HCT116 (cell line): ENCODE measurements at regions not wholly inside any gene's neighbourhood (a gene's known extent, or its start where the extent isn't known, plus 50 kb on each side); places are given as distances from the start of the nearest gene placed in this dataset.

Experiments
- ATAC-seq: fragments of 200-7000 bp; cut with Tn5 transposase; 2 replicates; pipeline ENCODE4 v1.9.1; 2020; ENCODE audit warnings: mild to moderate bottlenecking, moderate library complexity
- BruUV-seq: library from RNA; stranded (reverse); fragments of 400-500 nt; replicated peaks from 2 replicates; lab custom pipeline; 2021; lab: Mats Ljungman, UMichigan
- CTCF ChIA-PET: fragments of 300-600 bp; sonication (Branson Sonifier 250); formaldehyde crosslinking; loops from one replicate; lab custom pipeline; 2021; ENCODE audit warnings: antibody characterized with exemption; lab: Charles Lee
- POLR2A ChIA-PET: fragments of 300-600, 350-600 bp; sonication (Branson Sonifier 250); formaldehyde crosslinking; loops from one replicate; lab custom pipeline; 2021; ENCODE audit warnings: antibody characterized with exemption; lab: Charles Lee
- RAD21 ChIA-PET, 2 experiments: fragments of 300-600 bp; sonication (Branson Sonifier 250); formaldehyde crosslinking; loops; one replicate each; lab custom pipeline; 2023; ENCODE audit warnings: low total read pairs in 2 of 2; ENCODE audit not compliant: uncharacterized antibody in 2 of 2, unreplicated experiment in 2 of 2, low non-redundant PET in 1 of 2; lab: Charles Lee
- DNase-seq: peaks from one replicate; pipeline ENCODE4 v3.0.0-alpha.2; 2010; ENCODE audit warnings: low read depth, low spot score
- H2AFZ ChIP-seq: fragments of 200-600 bp; shearing (Covaris generic), sonication (generic); 2 replicates; pipeline ENCODE4 v1.6.1; 2017; ENCODE audit warnings: low read depth, mixed run types, mixed read lengths, antibody characterized with exemption, low read length; ENCODE audit not compliant: poor library complexity, severe bottlenecking
- H3K27ac ChIP-seq: 2 replicates; pipeline ENCODE4 v1.5.1; 2012; ENCODE audit warnings: low read depth, low read length
- H3K27me3 ChIP-seq: fragments of 200-600 bp; sonication (generic); 2 replicates; pipeline ENCODE4 v1.6.1; 2016; ENCODE audit warnings: mixed run types, low read length, mixed read lengths; ENCODE audit not compliant: insufficient read depth
- H3K36me3 ChIP-seq, 2 experiments: fragments of 200-500 bp in 1 of 2; fragments of 200-600 bp in 1 of 2; sonication (Bioruptor generic) in 1 of 2; sonication (generic) in 1 of 2; 2 replicates each; pipeline versions ENCODE4 v1.5.1 to v1.6.1; 2014 to 2016; ENCODE audit warnings: low read length in 2 of 2, inconsistent platforms in 1 of 2, mixed read lengths in 1 of 2, mixed run types in 1 of 2; ENCODE audit not compliant: insufficient read depth in 2 of 2, control insufficient read depth in 1 of 2
- H3K4me1 ChIP-seq, 2 experiments: fragments of 200-600 bp in 1 of 2; sonication (generic) in 1 of 2; 2 replicates each; pipeline versions ENCODE4 v1.5.1 to v1.6.1; 2012 to 2017; ENCODE audit warnings: low read length in 2 of 2, inconsistent platforms in 1 of 2, mild to moderate bottlenecking in 1 of 2, mixed read lengths in 1 of 2, mixed run types in 1 of 2, moderate library complexity in 1 of 2; ENCODE audit not compliant: insufficient read depth in 2 of 2, control insufficient read depth in 1 of 2
- H3K4me2 ChIP-seq: fragments of 200-600 bp; sonication (generic); 2 replicates; pipeline ENCODE4 v1.6.1; 2017; ENCODE audit warnings: mixed run types, low read length, mixed read lengths
- H3K4me3 ChIP-seq, 2 experiments: fragments of 200-600 bp in 1 of 2; sonication (generic) in 1 of 2; replicated peaks in 1 of 2; 2 replicates each; pipeline ENCODE4 v1.5.1; 2011 to 2016; ENCODE audit warnings: low read length in 2 of 2, control low read depth in 1 of 2, low read depth in 1 of 2, mild to moderate bottlenecking in 1 of 2, mixed read lengths in 1 of 2, mixed run types in 1 of 2
- H3K79me2 ChIP-seq: fragments of 200-600 bp; sonication (generic); 2 replicates; pipeline ENCODE4 v1.6.1; 2017; ENCODE audit warnings: mild to moderate bottlenecking, mixed run types, low read length, moderate library complexity, mixed read lengths; ENCODE audit not compliant: insufficient read depth
- H3K9ac ChIP-seq: fragments of 200-600 bp; sonication (generic); 2 replicates; pipeline ENCODE4 v1.6.1; 2016; ENCODE audit warnings: low read length, mixed read lengths
- H3K9me2 ChIP-seq: fragments of 200-600 bp; sonication (generic), shearing (Covaris generic); 2 replicates; pipeline ENCODE4 v1.6.1; 2017; ENCODE audit warnings: mixed run types, mild to moderate bottlenecking, moderate library complexity; ENCODE audit not compliant: insufficient read depth
- H3K9me3 ChIP-seq, 2 experiments: fragments of 200-500 bp in 1 of 2; fragments of 200-600 bp in 1 of 2; sonication (Bioruptor generic) in 1 of 2; sonication (generic) in 1 of 2; 2 replicates each; pipeline ENCODE4 v1.6.1; 2014 to 2017; ENCODE audit warnings: low read length in 2 of 2, mixed read lengths in 2 of 2, inconsistent platforms in 1 of 2, low read depth in 1 of 2, mild to moderate bottlenecking in 1 of 2, mixed run types in 1 of 2, moderate library complexity in 1 of 2; ENCODE audit not compliant: control insufficient read depth in 1 of 2, insufficient read depth in 1 of 2
- H4K20me1 ChIP-seq: fragments of 200-600 bp; sonication (generic), shearing (Covaris generic); 2 replicates; pipeline ENCODE4 v1.6.1; 2017; ENCODE audit warnings: mixed run types, mild to moderate bottlenecking, moderate library complexity; ENCODE audit not compliant: insufficient read depth
- CBX3 ChIP-seq: IDR thresholded peaks from 2 replicates; pipeline ENCODE4 v1.6.1; 2012; ENCODE audit warnings: low read depth
- CEBPB ChIP-seq: IDR thresholded peaks from 2 replicates; pipeline ENCODE4 v1.6.1; 2012; ENCODE audit warnings: low read depth
- CTCF ChIP-seq, 3 experiments: fragments of 200-600 bp in 1 of 3; sonication (generic) in 1 of 3; IDR thresholded peaks in 2 of 3; conservative IDR thresholded peaks in 1 of 3; 2 replicates each; pipeline ENCODE4 v1.5.1; 2012 to 2017; ENCODE audit warnings: low read depth in 2 of 3, low read length in 2 of 3, antibody characterized with exemption in 1 of 3, borderline replicate concordance in 1 of 3, control low read depth in 1 of 3, mild to moderate bottlenecking in 1 of 3, mixed read lengths in 1 of 3, mixed run types in 1 of 3, moderate library complexity in 1 of 3; ENCODE audit not compliant: insufficient read depth in 1 of 3
- EGR1 ChIP-seq: IDR thresholded peaks from 2 replicates; pipeline ENCODE4 v1.6.1; 2012; ENCODE audit warnings: low read depth
- EZH2 ChIP-seq: fragments of 200-600 bp; sonication (generic); IDR thresholded peaks from 2 replicates; pipeline ENCODE4 v1.6.1; 2017; ENCODE audit warnings: antibody characterized with exemption, mixed run types
- EZH2phosphoT487 ChIP-seq: fragments of 200-600 bp; IDR thresholded peaks from 2 replicates; pipeline ENCODE4 v1.6.1; 2018; ENCODE audit warnings: antibody characterized with exemption, borderline replicate concordance
- FOSL1 ChIP-seq: IDR thresholded peaks from 2 replicates; pipeline ENCODE4 v1.6.1; 2012; ENCODE audit warnings: low read depth
- POLR2AphosphoS5 ChIP-seq: IDR thresholded peaks from 2 replicates; pipeline ENCODE4 v1.6.1; 2011; ENCODE audit warnings: mild to moderate bottlenecking, low read depth, low read length, moderate library complexity
- RAD21 ChIP-seq: IDR thresholded peaks from 2 replicates; pipeline ENCODE4 v1.6.1; 2012; ENCODE audit warnings: low read depth, mild to moderate bottlenecking
- REST ChIP-seq: IDR thresholded peaks from 2 replicates; pipeline ENCODE4 v1.6.1; 2012; ENCODE audit warnings: low read depth
- SP1 ChIP-seq: IDR thresholded peaks from 2 replicates; pipeline ENCODE4 v1.6.1; 2012; ENCODE audit warnings: low read depth
- SRF ChIP-seq: IDR thresholded peaks from 2 replicates; pipeline ENCODE4 v1.6.1; 2012; ENCODE audit warnings: low read depth
- YY1 ChIP-seq: IDR thresholded peaks from 2 replicates; pipeline ENCODE4 v1.6.1; 2011; ENCODE audit warnings: low read length, low read depth, moderate library complexity, mild to moderate bottlenecking; ENCODE audit not compliant: insufficient replicate concordance; ENCODE audit errors: extremely low read depth
- intact Hi-C: fragments of 100-400 bp; cut with micrococcal nuclease; formaldehyde crosslinking; loops from 2 replicates; pipeline ENCODE4 v1.10.0; 2022

- TF ChIP-seq CTCF (IDR thresholded peaks at IDR 0.05 in 2 of 3, conservative IDR thresholded peaks at IDR 0.05 in 1 of 3; ENCODE audit: borderline replicate concordance in 1 of 3, insufficient read depth in 1 of 3, low read depth in 2 of 3, low read length in 2 of 3) (no peak), REST (no peak), EZH2phosphoT487 (no peak), SP1 (no peak), SRF (no peak), CEBPB (no peak), CBX3 (no peak), FOSL1 (no peak), EZH2 (no peak), POLR2AphosphoS5 (no peak)
Measured at GRCh38 chr14:71478542-71478941, 453.7 kb upstream of the RGS6 start (continued).

DNA sequence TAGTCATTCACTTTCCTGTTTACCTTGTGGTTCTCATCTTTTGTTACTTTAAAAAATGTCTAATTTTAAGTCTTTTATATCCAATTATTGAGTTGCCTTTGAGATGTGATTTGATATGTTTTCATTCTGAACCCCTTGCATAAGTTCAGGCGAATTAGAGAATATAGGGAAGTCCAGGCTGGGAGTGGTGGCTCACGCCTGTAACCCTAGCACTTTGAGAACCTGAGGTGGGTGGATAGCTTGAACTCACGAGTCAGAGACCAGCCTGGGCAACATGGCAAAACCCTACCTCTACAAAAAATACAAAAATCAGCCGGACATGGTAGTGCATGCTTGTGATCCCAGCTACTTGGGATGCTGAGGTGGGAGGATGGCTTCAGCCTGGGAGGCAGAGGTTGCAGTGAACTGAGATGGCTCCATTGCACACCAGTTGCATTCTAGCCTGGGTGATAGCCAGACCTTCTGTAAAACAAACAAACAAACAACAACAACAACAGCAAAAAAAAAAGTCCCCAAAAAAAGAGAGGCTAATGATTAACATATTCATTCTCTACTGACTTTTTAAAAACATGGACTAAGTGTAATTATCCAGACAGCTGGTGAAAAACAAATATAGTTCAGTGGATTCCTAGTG lies 451.1 kb upstream of the RGS6 start:
- ChIA-PET POLR2A (no interaction called here), CTCF (no interaction called here), RAD21 (no interaction called here)
- intact Hi-C loops, result no loop called here
- H3K27me3 ChIP-seq, result no peaks in the 10 kb centered on the region
- no TSS peak for BruUV-seq
- no peak overlapping the region for H3K4me3 ChIP-seq
- no peak overlapping the region for H2AFZ ChIP-seq
- no peaks in the 10 kb centered on the region for H3K79me2 ChIP-seq
- no peaks in the 10 kb centered on the region for H4K20me1 ChIP-seq
- no peak overlapping the region for H3K27ac ChIP-seq
- H3K9me3 ChIP-seq, result no peaks in the 10 kb centered on the region
- no peak overlapping the region for H3K9ac ChIP-seq
- no peak for DNase-seq
- H3K4me2 ChIP-seq, result no peak overlapping the region
- H3K4me1 ChIP-seq, result no peaks in the 10 kb centered on the region
- no peaks in the 10 kb centered on the region for H3K36me3 ChIP-seq
- ATAC-seq, result no peak
- no peaks in the 10 kb centered on the region for H3K9me2 ChIP-seq
- TF ChIP-seq CTCF (IDR thresholded peaks at IDR 0.05 in 2 of 3, conservative IDR thresholded peaks at IDR 0.05 in 1 of 3; ENCODE audit: borderline replicate concordance in 1 of 3, insufficient read depth in 1 of 3, low read depth in 2 of 3, low read length in 2 of 3) (no peak), FOSL1 (no peak), EGR1 (no peak), RAD21 (no peak), YY1 (no peak), CBX3 (no peak), SRF (no peak)
